ENCODE measurements at regions not wholly inside any gene's neighbourhood (a gene's known extent, or its start where the extent isn't known, plus 50 kb on each side); places are given as distances from the start of the nearest gene placed in this dataset.

DNA sequence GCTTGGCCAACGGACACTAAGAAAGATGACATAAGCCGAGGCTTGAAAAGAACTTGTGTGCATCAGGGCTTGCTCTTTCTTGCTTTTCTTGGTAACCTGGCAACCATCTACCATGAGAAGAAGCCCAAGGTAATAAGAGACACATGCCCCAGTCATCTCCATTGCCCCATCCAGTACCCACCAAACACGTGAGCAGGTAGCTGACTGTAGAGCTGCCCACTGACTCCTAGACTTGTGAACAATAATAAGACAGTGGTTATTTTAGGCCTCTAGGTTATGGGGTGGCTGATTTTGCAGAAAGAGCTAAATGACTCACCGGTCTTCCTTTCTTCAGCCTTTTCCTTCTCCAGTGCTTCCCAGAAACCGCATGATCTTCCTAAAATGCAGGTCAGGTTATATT, 105.0 kb upstream of the JUN start:
- TF ChIP-seq, protein P1, sequence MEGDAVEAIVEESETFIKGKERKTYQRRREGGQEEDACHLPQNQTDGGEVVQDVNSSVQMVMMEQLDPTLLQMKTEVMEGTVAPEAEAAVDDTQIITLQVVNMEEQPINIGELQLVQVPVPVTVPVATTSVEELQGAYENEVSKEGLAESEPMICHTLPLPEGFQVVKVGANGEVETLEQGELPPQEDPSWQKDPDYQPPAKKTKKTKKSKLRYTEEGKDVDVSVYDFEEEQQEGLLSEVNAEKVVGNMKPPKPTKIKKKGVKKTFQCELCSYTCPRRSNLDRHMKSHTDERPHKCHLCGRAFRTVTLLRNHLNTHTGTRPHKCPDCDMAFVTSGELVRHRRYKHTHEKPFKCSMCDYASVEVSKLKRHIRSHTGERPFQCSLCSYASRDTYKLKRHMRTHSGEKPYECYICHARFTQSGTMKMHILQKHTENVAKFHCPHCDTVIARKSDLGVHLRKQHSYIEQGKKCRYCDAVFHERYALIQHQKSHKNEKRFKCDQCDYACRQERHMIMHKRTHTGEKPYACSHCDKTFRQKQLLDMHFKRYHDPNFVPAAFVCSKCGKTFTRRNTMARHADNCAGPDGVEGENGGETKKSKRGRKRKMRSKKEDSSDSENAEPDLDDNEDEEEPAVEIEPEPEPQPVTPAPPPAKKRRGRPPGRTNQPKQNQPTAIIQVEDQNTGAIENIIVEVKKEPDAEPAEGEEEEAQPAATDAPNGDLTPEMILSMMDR (IDR thresholded peaks at IDR 0.05) = no peak

DNA sequence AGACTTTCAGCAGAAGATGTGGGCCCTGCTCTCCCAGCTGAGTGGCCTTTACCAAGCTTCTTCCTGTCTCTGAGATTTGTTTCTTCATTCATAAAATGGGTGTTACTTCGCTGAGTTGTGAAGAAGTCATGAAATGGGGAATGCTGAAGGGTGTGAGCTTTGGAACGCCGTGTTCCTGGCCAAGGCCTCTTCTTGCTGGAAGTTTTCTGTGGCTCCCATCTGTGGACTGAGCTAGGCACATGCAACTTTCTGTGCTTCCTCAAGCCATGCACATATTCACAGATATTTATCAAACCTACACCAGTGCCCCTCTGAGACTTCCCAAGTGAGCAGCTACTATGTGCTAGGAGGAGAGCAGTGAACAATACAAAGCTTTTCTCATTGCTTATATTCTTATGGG, 106.3 kb upstream of the JUN start:
- TF ChIP-seq, protein P1 (IDR thresholded peaks at IDR 0.05) = no peak

DNA sequence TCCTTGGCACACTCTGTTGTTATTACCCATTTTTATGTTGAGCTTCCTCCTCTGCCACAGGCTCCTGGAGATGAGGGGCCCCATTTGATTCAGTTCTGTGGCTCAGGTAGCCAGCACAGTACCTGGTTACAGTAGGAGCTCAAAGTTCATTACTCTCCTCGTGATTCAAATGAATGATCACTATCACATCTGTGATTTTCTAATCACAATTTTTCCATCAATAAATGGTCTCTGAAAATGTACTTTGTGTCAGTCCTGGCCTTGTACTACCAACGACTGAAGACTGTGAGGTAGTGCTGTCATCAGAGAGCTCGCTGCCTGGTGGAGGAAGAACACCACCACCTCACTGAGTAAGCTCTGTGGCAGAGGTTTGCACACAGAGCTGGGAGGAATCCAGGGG, 106.8 kb upstream of the JUN start:
- TF ChIP-seq, protein P1 (IDR thresholded peaks at IDR 0.05) = no peak

DNA sequence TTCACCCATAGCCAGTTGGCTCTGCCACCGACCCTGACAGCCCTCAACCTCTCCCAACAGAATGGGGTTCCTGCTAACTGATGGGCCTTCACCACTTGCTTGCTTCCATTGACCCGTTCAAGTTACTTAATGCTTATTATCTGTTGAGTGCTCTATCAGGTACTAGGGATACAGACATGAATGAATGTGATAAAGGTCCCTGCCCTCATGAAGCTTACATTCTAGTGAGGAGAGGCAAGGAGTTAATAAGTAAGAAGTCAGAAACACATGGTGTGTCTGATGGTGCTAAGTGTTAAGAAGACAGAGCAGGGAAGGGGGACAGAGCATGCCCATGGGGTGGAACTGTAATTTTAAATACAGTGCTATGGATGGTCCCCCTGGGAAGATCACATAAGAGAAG, 107.5 kb upstream of the JUN start:
- TF ChIP-seq, protein P1 (IDR thresholded peaks at IDR 0.05) = no peak

DNA sequence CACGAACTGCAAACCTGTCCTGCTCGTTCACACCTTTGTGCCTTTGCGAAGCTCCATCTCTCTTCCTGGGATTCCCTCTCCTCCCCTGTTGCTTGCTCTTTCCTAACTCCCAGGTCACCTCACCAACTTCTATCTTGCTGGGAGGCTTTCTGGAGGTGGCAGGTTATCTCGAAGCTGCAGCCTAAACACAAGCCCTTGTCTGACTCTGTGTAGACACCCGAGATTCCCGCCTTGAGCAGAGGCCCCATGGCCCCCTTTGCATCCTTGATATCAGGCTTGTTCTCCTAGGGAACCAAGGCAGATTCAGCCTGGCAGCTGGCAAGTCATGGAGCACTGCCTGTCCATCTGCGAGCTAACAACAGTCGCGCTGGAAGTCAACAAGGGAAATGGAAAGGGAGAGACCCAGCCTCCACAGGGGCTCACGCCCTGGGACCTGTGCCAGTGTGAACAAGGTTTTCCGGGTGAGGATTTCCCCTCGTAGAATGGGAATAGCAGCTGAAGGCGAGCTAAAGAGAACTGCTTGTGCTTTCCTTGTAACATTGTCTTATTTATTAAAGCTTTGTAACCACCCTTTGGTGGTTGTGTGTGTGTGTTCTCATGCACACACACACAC, 109.5 kb upstream of the JUN start:
- TF ChIP-seq, protein P1 (IDR thresholded peaks at IDR 0.05) = no peak

DNA sequence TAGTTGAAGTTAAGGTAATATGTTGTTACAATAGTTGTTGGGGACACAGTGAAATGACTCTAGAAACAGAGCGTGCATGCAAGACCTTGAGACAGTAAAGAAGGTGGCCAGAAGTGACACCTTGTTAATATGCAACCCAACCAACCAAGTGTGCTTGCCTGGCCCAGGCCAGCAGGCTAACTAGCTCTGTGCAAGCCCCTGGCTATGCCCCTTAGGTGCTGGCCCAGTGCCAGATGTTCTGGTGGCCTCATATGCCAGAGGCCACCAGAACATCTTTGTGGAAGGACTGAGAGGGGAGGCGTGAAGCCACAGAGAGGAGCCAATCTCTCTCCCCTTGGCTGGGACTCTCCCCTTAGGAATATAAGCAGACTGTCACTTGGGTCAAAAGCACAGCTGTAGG, 111.2 kb upstream of the JUN start:
- TF ChIP-seq, protein P1 (IDR thresholded peaks at IDR 0.05) = no peak

DNA sequence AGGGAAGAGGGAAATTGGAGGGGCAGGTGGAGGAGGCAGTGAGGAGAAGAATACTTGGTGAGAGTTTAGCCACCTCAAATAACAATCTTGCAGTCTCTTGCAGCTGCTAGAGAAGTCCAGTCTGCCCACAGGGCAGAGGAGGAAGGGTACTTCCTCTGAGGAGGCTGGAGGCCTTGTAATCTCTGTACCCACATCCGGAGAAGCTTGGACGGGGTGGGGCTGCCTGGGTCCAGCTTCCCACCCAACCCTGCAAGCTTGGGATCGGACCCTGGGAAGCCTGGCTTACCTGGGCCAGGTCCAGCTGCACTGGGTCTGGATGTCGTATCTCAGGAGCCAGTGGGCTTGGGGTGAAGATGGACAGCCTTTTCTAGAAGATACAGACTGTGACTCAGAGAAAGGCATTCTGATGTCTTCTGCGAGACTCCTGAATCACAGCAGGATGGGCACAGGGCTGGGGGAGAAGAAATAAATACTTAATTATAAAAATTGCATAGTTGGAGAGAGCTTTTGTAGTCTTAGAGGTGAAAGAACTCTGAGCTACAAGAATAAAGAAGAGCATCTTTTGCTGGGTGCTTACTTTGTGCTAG, 111.8 kb upstream of the JUN start:
- TF ChIP-seq, protein P1 (IDR thresholded peaks at IDR 0.05) = no peak
